GM10248 (cell line): ENCODE measurements at regions not wholly inside any gene's neighbourhood (a gene's known extent, or its start where the extent isn't known, plus 50 kb on each side); places are given as distances from the start of the nearest gene placed in this dataset.

ENCODE experiments used
- CTCF ChIA-PET: fragments of 300-600 bp; sonication (Branson Sonifier 250); formaldehyde crosslinking; extraction: SDS; loops from one replicate; lab custom pipeline; 2021; ENCODE audit warnings: antibody characterized with exemption; lab: Yijun Ruan, JAX
- POLR2A ChIA-PET: fragments of 350-650 bp; sonication (Branson Sonifier 250); formaldehyde crosslinking; extraction: SDS; loops from one replicate; lab custom pipeline; 2020; ENCODE audit warnings: antibody characterized with exemption; lab: Yijun Ruan, JAX
- DNase-seq: peaks from one replicate; pipeline ENCODE4 v3.0.0; 2012; ENCODE audit errors: extremely low spot score
- CTCF ChIP-seq: IDR thresholded peaks from 2 replicates; pipeline ENCODE4 v1.5.1; 2012; ENCODE audit warnings: mild to moderate bottlenecking, low read depth; ENCODE audit errors: extremely low read depth, missing control alignments, control extremely low read depth

GRCh38 chr1:5296557-5297179 lies 642.3 kb downstream of the AJAP1 start:
- ChIA-PET CTCF (interaction anchor here (1.9 to 2.2 kb wide), 2 partner anchors 10 to 12 kb away, joined by 4 to 6 read pairs; no protein-coding TSS in a partner anchor), POLR2A (no interaction called here)
- no peak for TF ChIP-seq CTCF
- no peak for DNase-seq

- ChIA-PET POLR2A (no interaction called here), CTCF (interaction anchor here (1.9 kb wide), 1 partner anchor 10 kb away, joined by 4 read pairs; no protein-coding TSS in a partner anchor)
- DNase-seq: no peak
- TF ChIP-seq CTCF: no peak
These were observed 641.7 kb downstream of the AJAP1 start for GRCh38 chr1:5296095-5296494.

GRCh38 chr1:5291889-5292288 lies 637.5 kb downstream of the AJAP1 start:
- TF ChIP-seq CTCF: no peak
- CTCF ChIA-PET: no interaction called here
- POLR2A ChIA-PET: no interaction called here
- no peak for DNase-seq

- no peak for DNase-seq
- ChIA-PET POLR2A (interaction anchor here (0.6 kb wide), 1 partner anchor 1224 kb away, joined by 4 read pairs; no protein-coding TSS in a partner anchor), CTCF (interaction anchor here (1.3 kb wide), 1 partner anchor 9 kb away, joined by 4 read pairs; no protein-coding TSS in a partner anchor)
- no peak for TF ChIP-seq CTCF
These were observed 633.1 kb downstream of the AJAP1 start for GRCh38 chr1:5287178-5288150.

GRCh38 chr1:5286244-5286643 lies 631.8 kb downstream of the AJAP1 start:
- no peak for TF ChIP-seq CTCF
- DNase-seq: no peak
- POLR2A ChIA-PET: no interaction called here
- CTCF ChIA-PET: interaction anchor here (1.3 kb wide), 1 partner anchor 10 kb away, joined by 4 read pairs; no protein-coding TSS in a partner anchor

- CTCF ChIA-PET: no interaction called here
- POLR2A ChIA-PET: no interaction called here
- no peak for TF ChIP-seq CTCF
- no peak for DNase-seq
These were observed 620.1 kb downstream of the AJAP1 start for GRCh38 chr1:5274527-5274926.
